ENCODE measurements at regions not wholly inside any gene's neighbourhood (a gene's known extent, or its start where the extent isn't known, plus 50 kb on each side); places are given as distances from the start of the nearest gene placed in this dataset.

DNA sequence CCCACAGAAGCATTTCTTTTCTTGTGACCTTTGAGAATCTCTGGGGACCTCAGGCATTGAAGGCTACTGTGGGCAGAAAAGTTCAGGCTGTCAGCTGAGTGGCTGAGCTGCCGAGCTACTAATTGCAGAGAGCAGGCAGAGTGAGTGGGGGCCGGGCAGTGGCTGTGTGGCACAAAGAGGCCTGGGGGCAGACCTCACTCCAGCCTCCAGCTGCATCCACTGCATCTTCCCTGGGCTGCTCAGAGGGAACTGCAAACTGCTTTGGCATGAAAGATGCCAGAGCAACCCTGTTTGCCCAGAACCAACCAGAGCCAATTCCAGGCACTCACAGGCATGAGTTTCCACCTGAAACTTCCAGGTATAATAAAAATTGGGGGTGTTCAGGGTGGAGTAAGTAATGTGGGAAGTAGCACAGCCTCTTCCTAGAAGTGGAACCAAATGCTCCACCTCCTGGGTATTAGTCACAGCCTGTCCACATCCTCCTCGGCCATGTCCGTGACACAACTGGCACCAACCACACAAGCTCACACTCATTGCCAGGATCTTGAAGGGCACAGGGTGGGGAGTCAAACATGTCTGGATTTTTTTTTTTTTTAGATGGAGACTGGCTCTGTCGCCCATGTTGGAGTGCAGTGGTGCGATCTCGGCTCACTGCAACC lies 548.9 kb downstream of the BNC2 start:
- TF ChIP-seq CTCF (IDR thresholded peaks at IDR 0.05) = no peak
- TF ChIP-seq POLR2A (IDR thresholded peaks at IDR 0.05) = no peak
- TF ChIP-seq EP300 (IDR thresholded peaks at IDR 0.05) = no peak

Measured in ovary (tissue), 3 donors.